NT2/D1 (cell line): ENCODE measurements at regions not wholly inside any gene's neighbourhood (a gene's known extent, or its start where the extent isn't known, plus 50 kb on each side); places are given as distances from the start of the nearest gene placed in this dataset.

ENCODE experiments used
- SUZ12 ChIP-seq: IDR thresholded peaks from 2 replicates; pipeline ENCODE4 v1.6.1; 2011; ENCODE audit not compliant: insufficient read length, insufficient read depth; ENCODE audit errors: extremely low read depth
- ZNF274 ChIP-seq: IDR thresholded peaks from 2 replicates; pipeline ENCODE4 v1.6.1; 2011; ENCODE audit warnings: mild to moderate bottlenecking, low read depth, low read length

GRCh38 chr9:17057729-17058128 lies 77.1 kb upstream of the CNTLN start:
- TF ChIP-seq ZNF274 (no peak), SUZ12 (no peak)
